ENCODE measurements at regions not wholly inside any gene's neighbourhood (a gene's known extent, or its start where the extent isn't known, plus 50 kb on each side); places are given as distances from the start of the nearest gene placed in this dataset.

DNA sequence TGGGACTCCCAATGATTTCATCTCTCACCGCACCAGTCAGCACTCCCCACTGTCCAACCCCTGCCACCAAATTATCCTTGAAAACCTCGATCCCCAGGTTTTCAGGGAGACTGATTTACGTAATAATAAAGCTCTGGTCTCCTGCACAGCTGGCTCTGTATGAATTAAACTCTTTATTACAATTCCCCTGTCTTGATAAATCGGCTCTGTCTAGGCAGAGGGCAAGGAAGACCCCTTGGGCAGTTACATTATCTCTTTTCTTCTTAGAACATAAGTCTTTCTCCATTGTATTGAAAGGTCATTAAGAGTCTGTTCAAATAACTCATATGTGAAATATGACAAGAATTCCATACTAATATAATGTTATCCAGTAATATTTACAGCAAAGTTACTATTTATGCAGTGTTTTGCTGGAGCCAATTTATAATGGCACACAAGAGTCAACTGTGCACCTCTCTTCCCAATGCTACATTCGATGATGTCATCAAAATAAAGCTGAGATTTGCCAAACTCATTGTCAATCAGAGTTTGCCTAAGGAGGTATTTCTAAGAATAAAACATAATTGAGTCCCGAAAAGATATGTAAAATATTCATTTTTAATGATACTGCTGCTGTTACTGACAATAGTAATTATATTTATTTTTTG, 1297.2 kb upstream of the LRRTM3 start:
- TF ChIP-seq SIX1 (CRISPR knock-in tag; IDR thresholded peaks at IDR 0.05; ENCODE audit: borderline replicate concordance) (no peak), MAFK (conservative IDR thresholded peaks at IDR 0.05 in 1 of 2, IDR thresholded peaks at IDR 0.05 in 1 of 2; ENCODE audit: low read length in 2 of 2) (peak; percentile 6 to 56; a peak in 1 of 4 replicates), ATF7 (IDR thresholded peaks at IDR 0.05) (peak; percentile 90), ATF7 (CRISPR knock-in tag; IDR thresholded peaks at IDR 0.05) (no peak), MAFF (IDR thresholded peaks at IDR 0.05; ENCODE audit: low read depth, low read length) (peak; percentile 59; the same call in 1 of the 2 replicates), ZNF441 (CRISPR knock-in tag; IDR thresholded peaks at IDR 0.05; ENCODE audit: borderline replicate concordance) (no peak), CREB1 (IDR thresholded peaks at IDR 0.05) (0 out of 2 replicates have a peak, but pooled peaks have one; percentile 30), CREB1 (CRISPR knock-in tag; IDR thresholded peaks at IDR 0.05) (no peak), DNMT3B (CRISPR knock-in tag; conservative IDR thresholded peaks at IDR 0.05) (no peak), ELF3 (CRISPR knock-in tag; IDR thresholded peaks at IDR 0.05) (no peak)

GRCh38 chr10:65660006-65660405, 1265.8 kb upstream of the LRRTM3 start:
- intact Hi-C loops (cut with micrococcal nuclease; ENCODE audit: unreplicated experiment): no loop called here
- FAIRE-seq (no peak), ATAC-seq (no peak), DNase-seq (ENCODE audit: low spot score) (no peak)
- no peaks in the 10 kb centered on the region for H3K36me3 ChIP-seq (replicated peaks in 1 of 2; ENCODE audit: control insufficient read depth in 1 of 2, insufficient read depth in 2 of 2, low read length in 2 of 2)
- no TSS peak for BruUV-seq (replicated peaks)
- ChIA-PET CTCF (ENCODE audit: low intra/inter-chr PET ratio, low total read pairs) (no interaction called here), POLR2A (no interaction called here)
- H3K79me2 ChIP-seq (ENCODE audit: insufficient read depth, low read length): no peaks in the 10 kb centered on the region
- H4K20me1 ChIP-seq (ENCODE audit: insufficient read depth, low read length): no peaks in the 10 kb centered on the region
- H3K27ac ChIP-seq (ENCODE audit: extremely low read length, insufficient read depth, low read length): no peak overlapping the region
- in situ Hi-C loops (cut with HindIII; ENCODE audit: extremely low pct_ligation_motif_present, low pct_unique_long_range_greater_than_20kb): no loop called here
- TF ChIP-seq DR1 (CRISPR knock-in tag; IDR thresholded peaks at IDR 0.05) (no peak), TRIM22 (IDR thresholded peaks at IDR 0.05) (no peak), ZMYM3 (CRISPR knock-in tag; IDR thresholded peaks at IDR 0.05) (no peak), ZNF101 (CRISPR knock-in tag; IDR thresholded peaks at IDR 0.05; ENCODE audit: borderline replicate concordance, low read depth) (no peak), ZKSCAN8 (CRISPR knock-in tag; IDR thresholded peaks at IDR 0.05; ENCODE audit: borderline replicate concordance) (no peak), KLF9 (CRISPR knock-in tag; IDR thresholded peaks at IDR 0.05; ENCODE audit: low read depth) (no peak), JUN (CRISPR knock-in tag; IDR thresholded peaks at IDR 0.05) (no peak), ZFP90 (CRISPR knock-in tag; IDR thresholded peaks at IDR 0.05; ENCODE audit: borderline replicate concordance) (no peak), SRSF1 (optimal IDR thresholded peaks at IDR 0.05; ENCODE audit: low read depth, low read length) (no peak)
- TF ChIP-seq, protein P1, sequence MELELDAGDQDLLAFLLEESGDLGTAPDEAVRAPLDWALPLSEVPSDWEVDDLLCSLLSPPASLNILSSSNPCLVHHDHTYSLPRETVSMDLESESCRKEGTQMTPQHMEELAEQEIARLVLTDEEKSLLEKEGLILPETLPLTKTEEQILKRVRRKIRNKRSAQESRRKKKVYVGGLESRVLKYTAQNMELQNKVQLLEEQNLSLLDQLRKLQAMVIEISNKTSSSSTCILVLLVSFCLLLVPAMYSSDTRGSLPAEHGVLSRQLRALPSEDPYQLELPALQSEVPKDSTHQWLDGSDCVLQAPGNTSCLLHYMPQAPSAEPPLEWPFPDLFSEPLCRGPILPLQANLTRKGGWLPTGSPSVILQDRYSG (CRISPR knock-in tag; IDR thresholded peaks at IDR 0.05): no peak
- WGBS (ENCODE audit: low lambda C conversion rate): 92% methylated on average over 1 of the region's 1 CpG
- no peak overlapping the region for H3K9ac ChIP-seq (ENCODE audit: insufficient read depth, low read depth, low read length)
- H2AFZ ChIP-seq (ENCODE audit: low read length): no peak overlapping the region
- no peak overlapping the region for H3K4me2 ChIP-seq (ENCODE audit: low read depth, low read length)
- no peak overlapping the region for H3K4me3 ChIP-seq (replicated peaks in 1 of 3; ENCODE audit: insufficient read depth in 1 of 3, low read depth in 2 of 3, low read length in 3 of 3)
- no peaks in the 10 kb centered on the region for H3K27me3 ChIP-seq (ENCODE audit: control insufficient read depth in 1 of 2, insufficient read depth in 2 of 2, low read length in 2 of 2)
- peaks cover 24% of the 10 kb centered on the region for H3K9me3 ChIP-seq (ENCODE audit: low read length)
- no peaks in the 10 kb centered on the region for H3K4me1 ChIP-seq (ENCODE audit: insufficient read depth, low read length)

More for the DNA sequence above, 1297.2 kb upstream of the LRRTM3 start:
- BruUV-seq (replicated peaks): no TSS peak
- ATAC-seq: no peak
- ChIA-PET CTCF (ENCODE audit: low intra/inter-chr PET ratio, low total read pairs) (no interaction called here), POLR2A (no interaction called here)
- WGBS (ENCODE audit: low lambda C conversion rate): 66% methylated on average over 6 of the region's 6 CpGs
- in situ Hi-C loops (cut with HindIII; ENCODE audit: extremely low pct_ligation_motif_present, low pct_unique_long_range_greater_than_20kb) (no loop called here), intact Hi-C loops (cut with micrococcal nuclease; ENCODE audit: unreplicated experiment) (no loop called here)
- no peak for FAIRE-seq
- Histone ChIP-seq H3K36me3 (replicated peaks in 1 of 2; ENCODE audit: control insufficient read depth in 1 of 2, insufficient read depth in 2 of 2, low read length in 2 of 2) (no peaks in the 10 kb centered on the region), H3K4me1 (ENCODE audit: insufficient read depth, low read length) (no peaks in the 10 kb centered on the region), H3K27ac (ENCODE audit: extremely low read length, insufficient read depth, low read length) (no peak overlapping the region), H3K4me2 (ENCODE audit: low read depth, low read length) (no peak overlapping the region), H3K9ac (ENCODE audit: insufficient read depth, low read depth, low read length) (no peak overlapping the region), H3K4me3 (replicated peaks in 1 of 3; ENCODE audit: insufficient read depth in 1 of 3, low read depth in 2 of 3, low read length in 3 of 3) (no peak overlapping the region), H4K20me1 (ENCODE audit: insufficient read depth, low read length) (no peaks in the 10 kb centered on the region), H3K9me3 (ENCODE audit: low read length) (peaks cover 11% of the 10 kb centered on the region), H3K27me3 (ENCODE audit: control insufficient read depth in 1 of 2, insufficient read depth in 2 of 2, low read length in 2 of 2) (no peaks in the 10 kb centered on the region), H3K79me2 (ENCODE audit: insufficient read depth, low read length) (no peaks in the 10 kb centered on the region), H2AFZ (ENCODE audit: low read length) (no peak overlapping the region)
- no peak for DNase-seq (ENCODE audit: low spot score)

All from HepG2 (cell line).